ELR (cell line): ENCODE measurements at regions not wholly inside any gene's neighbourhood (a gene's known extent, or its start where the extent isn't known, plus 50 kb on each side); places are given as distances from the start of the nearest gene placed in this dataset.

Experiments
- DNase-seq: peaks from one replicate; pipeline ENCODE4 v3.0.0-alpha.2; 2015; ENCODE audit warnings: low read depth

- DNase-seq, result no peak
These were observed 192.0 kb upstream of the HNRNPA3 start for GRCh38 chr2:177020524-177021119.

GRCh38 chr2:177021706-177022343 lies 190.8 kb upstream of the HNRNPA3 start:
- DNase-seq, result no peak

- DNase-seq, result no peak
These were observed 187.8 kb upstream of the HNRNPA3 start for GRCh38 chr2:177024765-177025164.

- DNase-seq, result no peak
These were observed 186.3 kb upstream of the HNRNPA3 start for GRCh38 chr2:177026253-177026652.

GRCh38 chr2:177026956-177027355 lies 185.6 kb upstream of the HNRNPA3 start:
- no peak for DNase-seq

- DNase-seq, result no peak
These were observed 184.3 kb upstream of the HNRNPA3 start for GRCh38 chr2:177028296-177028695.

GRCh38 chr2:177029075-177029474 lies 183.5 kb upstream of the HNRNPA3 start:
- DNase-seq, result no peak

- no peak for DNase-seq
These were observed 183.1 kb upstream of the HNRNPA3 start for GRCh38 chr2:177029501-177029900.

- no peak for DNase-seq
These were observed 182.7 kb upstream of the HNRNPA3 start for GRCh38 chr2:177029901-177030300.

- no peak for DNase-seq
These were observed 182.0 kb upstream of the HNRNPA3 start for GRCh38 chr2:177030451-177031105.

- no peak for DNase-seq
These were observed 181.0 kb upstream of the HNRNPA3 start for GRCh38 chr2:177031438-177032180.

- DNase-seq, result no peak
These were observed 175.8 kb upstream of the HNRNPA3 start for GRCh38 chr2:177036747-177037146.

- no peak for DNase-seq
These were observed 175.0 kb upstream of the HNRNPA3 start for GRCh38 chr2:177037569-177037968.

- no peak for DNase-seq
These were observed 173.7 kb upstream of the HNRNPA3 start for GRCh38 chr2:177038787-177039484.

- no peak for DNase-seq
These were observed 170.3 kb upstream of the HNRNPA3 start for GRCh38 chr2:177042311-177042710.

GRCh38 chr2:177044671-177045070 lies 167.9 kb upstream of the HNRNPA3 start:
- DNase-seq, result no peak

- no peak for DNase-seq
These were observed 163.6 kb upstream of the HNRNPA3 start for GRCh38 chr2:177048981-177049380.

GRCh38 chr2:177051278-177051677 lies 161.3 kb upstream of the HNRNPA3 start:
- DNase-seq, result no peak

GRCh38 chr2:177052471-177052870 lies 160.1 kb upstream of the HNRNPA3 start:
- no peak for DNase-seq

- DNase-seq, result no peak
These were observed 159.6 kb upstream of the HNRNPA3 start for GRCh38 chr2:177053038-177053437.

GRCh38 chr2:177053716-177054115 lies 158.9 kb upstream of the HNRNPA3 start:
- DNase-seq, result no peak

GRCh38 chr2:177056481-177056929 lies 156.1 kb upstream of the HNRNPA3 start:
- DNase-seq, result peak; percentile 28
